CD14-positive monocyte (primary cell): ENCODE measurements at regions not wholly inside any gene's neighbourhood (a gene's known extent, or its start where the extent isn't known, plus 50 kb on each side); places are given as distances from the start of the nearest gene placed in this dataset.

Experiments used
- DNase-seq, 3 donors: peaks; one replicate each; pipeline ENCODE4 v3.0.0-alpha.2; 2011 to 2022
- H2AFZ ChIP-seq: 2 replicates; pipeline ENCODE4 v1.6.0; 2012; ENCODE audit warnings: mild to moderate bottlenecking, low read depth, low read length, inconsistent platforms; ENCODE audit not compliant: insufficient read depth, poor library complexity, severe bottlenecking
- H3K27ac ChIP-seq, 2 donors: 1 replicate in 1 of 2; 2 replicates in 1 of 2; pipeline ENCODE4 v1.5.1; 2012 to 2013; ENCODE audit warnings: low read length in 2 of 2, control low read depth in 1 of 2, inconsistent platforms in 1 of 2, low read depth in 1 of 2, mild to moderate bottlenecking in 1 of 2
- H3K27me3 ChIP-seq, 2 donors: one replicate each; pipeline versions ENCODE4 v1.6.0 to v1.6.1; 2011 to 2013; ENCODE audit warnings: low read length in 2 of 2; ENCODE audit not compliant: control insufficient read depth in 2 of 2, insufficient read depth in 2 of 2
- H3K36me3 ChIP-seq, 2 donors: replicated peaks in 1 of 2; 1 replicate in 1 of 2; 2 replicates in 1 of 2; pipeline versions ENCODE4 v1.5.1 to v1.6.1; 2012 to 2013; ENCODE audit warnings: low read length in 2 of 2, control low read depth in 1 of 2, inconsistent platforms in 1 of 2, mild to moderate bottlenecking in 1 of 2; ENCODE audit not compliant: insufficient read depth in 2 of 2, control insufficient read depth in 1 of 2
- H3K4me1 ChIP-seq, 2 donors: 1 replicate in 1 of 2; 2 replicates in 1 of 2; pipeline versions ENCODE4 v1.5.1 to v1.6.1; 2012 to 2013; ENCODE audit warnings: low read length in 2 of 2, control low read depth in 1 of 2, inconsistent platforms in 1 of 2, mild to moderate bottlenecking in 1 of 2, moderate library complexity in 1 of 2; ENCODE audit not compliant: insufficient read depth in 2 of 2, control insufficient read depth in 1 of 2
- H3K4me2 ChIP-seq: replicated peaks from 2 replicates; pipeline ENCODE3; 2012; ENCODE audit warnings: low read length, moderate library complexity, mild to moderate bottlenecking; ENCODE audit not compliant: poor library complexity, severe bottlenecking; ENCODE audit errors: extremely low read depth
- H3K4me3 ChIP-seq, 3 experiments: fragments of 200-600 bp in 1 of 3; sonication (generic) in 1 of 3; replicated peaks in 1 of 3; 1 replicate in 2 of 3; 2 replicates in 1 of 3; pipeline ENCODE4 v1.5.1; 2011 to 2013; ENCODE audit warnings: low read length in 3 of 3, mild to moderate bottlenecking in 3 of 3, control low read depth in 2 of 3, low read depth in 2 of 3, inconsistent platforms in 1 of 3, moderate library complexity in 1 of 3
- H3K79me2 ChIP-seq: 2 replicates; pipeline ENCODE4 v1.6.0; 2012; ENCODE audit warnings: mild to moderate bottlenecking, control low read depth, inconsistent platforms, low read length, moderate library complexity; ENCODE audit not compliant: insufficient read depth
- H3K9ac ChIP-seq: 2 replicates; pipeline ENCODE4 v1.6.0; 2017; ENCODE audit warnings: low read length, mild to moderate bottlenecking; ENCODE audit not compliant: insufficient read depth, poor library complexity, severe bottlenecking
- H3K9me3 ChIP-seq, 2 donors: replicated peaks in 1 of 2; 1 replicate in 1 of 2; 2 replicates in 1 of 2; pipeline versions ENCODE4 v1.5.1 to v1.6.1; 2012 to 2013; ENCODE audit warnings: low read length in 2 of 2, control low read depth in 1 of 2; ENCODE audit not compliant: control insufficient read depth in 1 of 2, insufficient read depth in 1 of 2
- H4K20me1 ChIP-seq: 2 replicates; pipeline ENCODE4 v1.6.0; 2012; ENCODE audit warnings: mild to moderate bottlenecking, low read length, control low read depth, moderate library complexity; ENCODE audit not compliant: insufficient read depth
- H3K27ac Mint-ChIP-seq, 7 donors: one replicate each; pipeline ENCODE4 v1.8.0; 2020; ENCODE audit warnings: mild to moderate bottlenecking in 7 of 7, mixed read lengths in 7 of 7, moderate library complexity in 6 of 7, inconsistent platforms in 2 of 7
- H3K27me3 Mint-ChIP-seq, 3 donors: one replicate each; pipeline ENCODE4 v1.8.0; 2021 to 2022; ENCODE audit warnings: low read depth in 3 of 3, mild to moderate bottlenecking in 3 of 3, mixed read lengths in 3 of 3, moderate library complexity in 3 of 3, inconsistent platforms in 1 of 3
- H3K36me3 Mint-ChIP-seq, 2 donors: one replicate each; pipeline ENCODE4 v1.8.0; 2020; ENCODE audit warnings: mixed read lengths in 2 of 2, inconsistent platforms in 1 of 2, mild to moderate bottlenecking in 1 of 2
- H3K4me1 Mint-ChIP-seq: one replicate; pipeline ENCODE4 v1.8.0; 2020; ENCODE audit warnings: mild to moderate bottlenecking, mixed read lengths
- H3K4me3 Mint-ChIP-seq, 2 donors: one replicate each; pipeline ENCODE4 v1.8.0; 2020; ENCODE audit warnings: mild to moderate bottlenecking in 2 of 2, mixed read lengths in 2 of 2, moderate library complexity in 1 of 2
- H3K9me3 Mint-ChIP-seq, 7 donors: one replicate each; pipeline ENCODE4 v1.8.0; 2020 to 2022; ENCODE audit warnings: mixed read lengths in 7 of 7, mild to moderate bottlenecking in 6 of 7, moderate library complexity in 6 of 7, inconsistent platforms in 2 of 7
- WGBS: methylation state at CpG from one replicate; pipeline ENCODE4 v1.1.5; 2013; ENCODE audit warnings: missing lambda C conversion rate; ENCODE audit not compliant: insufficient coverage; 5-methylcytosine and 5-hydroxymethylcytosine counted together
- intact Hi-C, 2 donors: fragments of 100-400 bp; cut with micrococcal nuclease; formaldehyde crosslinking; loops; one replicate each; pipeline versions ENCODE4 v1.15.0 to v1.15.1; 2023
- TF ChIP-seq, protein P1 (sequence below): fragments of 200-600 bp; IDR thresholded peaks from one replicate; pipeline ENCODE4 v1.8.0; 2022; ENCODE audit warnings: antibody characterized with exemption, mild to moderate bottlenecking

DNA sequence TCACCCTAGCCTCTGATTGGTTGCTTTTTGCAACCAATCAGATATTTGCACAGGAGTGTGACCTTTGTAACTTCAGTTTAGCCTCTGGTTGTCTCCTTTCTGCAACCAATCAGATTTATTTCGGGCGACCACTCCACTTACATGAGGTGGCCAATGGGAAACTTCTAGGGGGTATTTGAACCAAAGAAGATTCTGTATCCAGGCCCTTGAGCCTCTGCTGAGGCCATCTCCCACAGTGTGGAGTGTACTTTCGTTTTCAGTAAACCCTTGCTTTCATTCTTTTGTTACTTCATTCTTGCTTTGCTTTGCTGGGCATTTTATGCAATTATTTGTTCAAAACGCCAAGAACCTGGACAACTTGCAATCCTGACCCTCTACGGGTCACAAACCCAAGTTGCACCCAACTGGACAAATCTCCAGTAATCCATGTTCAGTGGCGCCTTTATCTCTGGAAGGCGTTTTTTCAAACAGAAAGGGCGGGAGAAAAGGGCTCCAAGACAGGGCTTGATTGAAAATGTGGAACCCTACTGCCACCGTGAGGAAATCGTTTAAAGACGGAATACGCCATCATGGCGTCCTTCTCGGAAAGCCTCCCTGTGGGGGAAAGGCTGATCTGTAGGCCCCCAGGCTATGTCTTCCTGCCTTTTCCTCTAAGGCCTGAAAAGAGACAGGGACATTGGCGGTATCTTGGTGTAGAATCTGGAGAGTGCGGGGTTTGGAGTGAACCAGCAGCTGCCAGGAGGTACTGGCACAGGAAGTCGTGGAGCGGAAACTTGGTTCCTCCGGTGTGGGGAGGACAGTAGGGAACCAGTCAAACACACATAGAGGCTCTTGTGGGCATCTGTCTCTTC is 184.6 kb downstream of the OR13H1 start:
- peaks cover 13 to 36% (median 21%) of the 10 kb centered on the region in 7 donors for H3K9me3 Mint-ChIP-seq
- H3K4me3 Mint-ChIP-seq: no peak overlapping the region
- Histone ChIP-seq H3K4me3 (peak overlapping the region in 2 of 3 experiments; percentile 76 to 85), H3K27ac (peak overlapping the region in 1 of 2 donors; percentile 80), H3K79me2 (no peaks in the 10 kb centered on the region), H2AFZ (peak overlapping the region; percentile 73), H3K4me1 (peaks cover 0 to 4% of the 10 kb centered on the region in 2 donors), H3K4me2 (peak overlapping the region; percentile 76), H3K36me3 (no peaks in the 10 kb centered on the region), H3K9me3 (peaks cover 14 to 29% of the 10 kb centered on the region in 2 donors), H3K27me3 (no peaks in the 10 kb centered on the region), H4K20me1 (no peaks in the 10 kb centered on the region), H3K9ac (peak overlapping the region; percentile 47)
- TF ChIP-seq, protein P1, sequence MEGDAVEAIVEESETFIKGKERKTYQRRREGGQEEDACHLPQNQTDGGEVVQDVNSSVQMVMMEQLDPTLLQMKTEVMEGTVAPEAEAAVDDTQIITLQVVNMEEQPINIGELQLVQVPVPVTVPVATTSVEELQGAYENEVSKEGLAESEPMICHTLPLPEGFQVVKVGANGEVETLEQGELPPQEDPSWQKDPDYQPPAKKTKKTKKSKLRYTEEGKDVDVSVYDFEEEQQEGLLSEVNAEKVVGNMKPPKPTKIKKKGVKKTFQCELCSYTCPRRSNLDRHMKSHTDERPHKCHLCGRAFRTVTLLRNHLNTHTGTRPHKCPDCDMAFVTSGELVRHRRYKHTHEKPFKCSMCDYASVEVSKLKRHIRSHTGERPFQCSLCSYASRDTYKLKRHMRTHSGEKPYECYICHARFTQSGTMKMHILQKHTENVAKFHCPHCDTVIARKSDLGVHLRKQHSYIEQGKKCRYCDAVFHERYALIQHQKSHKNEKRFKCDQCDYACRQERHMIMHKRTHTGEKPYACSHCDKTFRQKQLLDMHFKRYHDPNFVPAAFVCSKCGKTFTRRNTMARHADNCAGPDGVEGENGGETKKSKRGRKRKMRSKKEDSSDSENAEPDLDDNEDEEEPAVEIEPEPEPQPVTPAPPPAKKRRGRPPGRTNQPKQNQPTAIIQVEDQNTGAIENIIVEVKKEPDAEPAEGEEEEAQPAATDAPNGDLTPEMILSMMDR: no peak
- DNase-seq: peak in 1 of 3 donors; percentile 86
- no peaks in the 10 kb centered on the region for H3K4me1 Mint-ChIP-seq
- peaks cover 0 to 6% of the 10 kb centered on the region in 2 donors for H3K36me3 Mint-ChIP-seq
- intact Hi-C loops: no loop called here
- peak overlapping the region in 5 of 7 donors; percentile 85 to 93 (median 87) for H3K27ac Mint-ChIP-seq
- WGBS: 100% methylated on average over 7 of the region's 19 CpGs
- H3K27me3 Mint-ChIP-seq: peaks cover 0 to 9% (median 0%) of the 10 kb centered on the region in 3 donors

GRCh38 chrX:131729295-131729694 is 185.4 kb downstream of the OR13H1 start:
- no peaks in the 10 kb centered on the region for H3K36me3 ChIP-seq
- peak overlapping the region; percentile 73 for H2AFZ ChIP-seq
- Mint-ChIP-seq H3K9me3 (peaks cover 13 to 37% (median 22%) of the 10 kb centered on the region in 7 donors), H3K36me3 (peaks cover 0 to 6% of the 10 kb centered on the region in 2 donors), H3K27ac (peak overlapping the region in 5 of 7 donors; percentile 66 to 93 (median 87)), H3K27me3 (peaks cover 0 to 4% (median 0%) of the 10 kb centered on the region in 3 donors), H3K4me1 (no peaks in the 10 kb centered on the region), H3K4me3 (no peak overlapping the region)
- H3K4me2 ChIP-seq: peak overlapping the region; percentile 76
- peak overlapping the region in 1 of 2 donors; percentile 80 for H3K27ac ChIP-seq
- H3K4me1 ChIP-seq: peaks cover 0 to 7% of the 10 kb centered on the region in 2 donors
- TF ChIP-seq, protein P1: no peak
- peak in 1 of 3 donors; percentile 82 for DNase-seq
- WGBS: 100% methylated on average over 1 of the region's 15 CpGs
- no peaks in the 10 kb centered on the region for H3K27me3 ChIP-seq
- H3K79me2 ChIP-seq: no peaks in the 10 kb centered on the region
- H3K9me3 ChIP-seq: peaks cover 14 to 29% of the 10 kb centered on the region in 2 donors
- peak overlapping the region; percentile 47 for H3K9ac ChIP-seq
- intact Hi-C loops: no loop called here
- H4K20me1 ChIP-seq: no peaks in the 10 kb centered on the region
- peak overlapping the region in 2 of 3 experiments; percentile 76 to 85 for H3K4me3 ChIP-seq
